BJ (cell line): ENCODE measurements at regions not wholly inside any gene's neighbourhood (a gene's known extent, or its start where the extent isn't known, plus 50 kb on each side); places are given as distances from the start of the nearest gene placed in this dataset.
A peak's percentile ranks its signal among the peaks of the same experiment; 100 is the strongest.

Experiments used
- CTCF ChIA-PET: fragments of 350-600 bp; formaldehyde crosslinking; extraction: SDS; loops from one replicate; lab custom pipeline; 2021; ENCODE audit warnings: antibody characterized with exemption, inconsistent platforms; lab: Yijun Ruan, JAX
- POLR2A ChIA-PET: fragments of 300-600 bp; sonication (Branson Sonifier 250); formaldehyde crosslinking; extraction: SDS; loops from one replicate; lab custom pipeline; 2021; ENCODE audit warnings: antibody characterized with exemption; lab: Charles Lee
- DNase-seq: peaks from one replicate; pipeline ENCODE4 v3.0.0-alpha.2; 2011; ENCODE audit warnings: low read depth
- H3K27me3 ChIP-seq: 2 replicates; pipeline ENCODE4 v1.6.0; 2011; ENCODE audit warnings: low read length; ENCODE audit not compliant: control insufficient read depth, insufficient read depth
- H3K36me3 ChIP-seq: 2 replicates; pipeline ENCODE4 v1.5.1; 2011; ENCODE audit warnings: low read length; ENCODE audit not compliant: control insufficient read depth, insufficient read depth
- H3K4me3 ChIP-seq: 2 replicates; pipeline ENCODE4 v1.5.1; 2011; ENCODE audit warnings: low read depth, mild to moderate bottlenecking, control low read depth, low read length
- CTCF ChIP-seq: IDR thresholded peaks from 2 replicates; pipeline ENCODE4 v1.5.1; 2011; ENCODE audit warnings: low read depth, mild to moderate bottlenecking, control low read depth, inconsistent platforms, low read length, moderate library complexity; ENCODE audit not compliant: insufficient read depth

DNA sequence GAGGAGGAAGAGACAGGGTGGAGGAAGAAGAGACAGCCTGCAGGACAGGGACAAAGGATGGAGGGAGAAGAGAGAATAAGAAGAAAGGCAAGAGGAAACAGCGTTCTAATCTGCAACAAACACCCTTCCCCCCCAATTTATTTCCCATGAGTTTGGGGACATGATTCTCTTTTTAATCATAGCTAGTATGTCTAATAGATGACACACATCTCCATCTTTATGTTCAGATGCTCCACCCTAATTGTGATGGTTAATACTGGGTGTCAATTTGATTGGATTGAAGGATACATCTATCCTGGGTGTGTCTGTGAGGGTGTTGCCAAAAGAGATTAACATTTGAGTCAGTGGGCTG, 200.8 kb downstream of the VCY1B start:
- ChIA-PET POLR2A (no interaction called here), CTCF (no interaction called here)
- H3K27me3 ChIP-seq: no peaks in the 10 kb centered on the region
- no peak for TF ChIP-seq CTCF
- DNase-seq: no peak
- no peaks in the 10 kb centered on the region for H3K36me3 ChIP-seq
- H3K4me3 ChIP-seq: no peak overlapping the region

- ChIA-PET POLR2A (no interaction called here), CTCF (no interaction called here)
- DNase-seq: no peak
- H3K36me3 ChIP-seq: no peaks in the 10 kb centered on the region
- no peak for TF ChIP-seq CTCF
- H3K27me3 ChIP-seq: no peaks in the 10 kb centered on the region
- no peak overlapping the region for H3K4me3 ChIP-seq
Observed at GRCh38 chrY:14277029-14277428, 221.0 kb downstream of the VCY1B start.

DNA sequence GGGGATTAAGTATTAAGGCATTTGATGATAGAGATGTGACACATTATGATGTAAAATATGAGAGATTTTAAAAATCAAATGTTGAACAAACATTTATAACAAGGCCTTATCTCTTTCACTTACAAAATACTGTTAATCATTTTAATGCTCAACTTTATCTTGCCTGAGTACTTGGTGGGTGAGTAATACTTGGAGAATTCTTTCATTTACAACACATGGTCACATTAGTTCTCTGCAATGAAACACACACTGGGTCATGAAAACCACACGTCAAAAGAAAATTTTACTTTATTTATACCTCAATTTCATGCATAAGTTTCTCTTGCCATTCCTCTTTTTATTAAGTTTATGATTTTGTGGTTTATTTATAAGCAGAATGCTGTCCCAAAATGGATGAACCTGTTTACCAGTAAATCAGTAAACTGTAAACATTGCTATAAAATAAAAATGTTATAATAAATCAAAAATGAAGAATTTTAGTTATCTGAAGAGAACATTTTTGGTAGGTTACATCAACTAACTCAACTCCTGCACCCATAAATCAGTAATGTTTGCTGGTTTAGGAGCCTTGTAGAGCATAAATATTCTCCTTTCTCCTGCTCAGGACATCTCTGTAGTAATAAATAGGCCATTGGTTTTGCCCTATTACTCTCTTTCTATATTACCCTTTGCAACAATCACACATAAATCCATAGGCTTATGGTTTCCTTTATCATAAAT, 233.5 kb upstream of the NLGN4Y start:
- POLR2A ChIA-PET: no interaction called here
- CTCF ChIA-PET: no interaction called here
- TF ChIP-seq CTCF: no peak

GRCh38 chrY:14292382-14292781, 231.9 kb upstream of the NLGN4Y start:
- DNase-seq: no peak
- H3K36me3 ChIP-seq: no peaks in the 10 kb centered on the region
- no peaks in the 10 kb centered on the region for H3K27me3 ChIP-seq
- POLR2A ChIA-PET: no interaction called here
- CTCF ChIA-PET: no interaction called here
- no peak for TF ChIP-seq CTCF
- H3K4me3 ChIP-seq: no peak overlapping the region

More for the DNA sequence above, 233.5 kb upstream of the NLGN4Y start:
- no peaks in the 10 kb centered on the region for H3K27me3 ChIP-seq
- H3K36me3 ChIP-seq: no peaks in the 10 kb centered on the region
- DNase-seq: peak; percentile 41
- H3K4me3 ChIP-seq: no peak overlapping the region

DNA sequence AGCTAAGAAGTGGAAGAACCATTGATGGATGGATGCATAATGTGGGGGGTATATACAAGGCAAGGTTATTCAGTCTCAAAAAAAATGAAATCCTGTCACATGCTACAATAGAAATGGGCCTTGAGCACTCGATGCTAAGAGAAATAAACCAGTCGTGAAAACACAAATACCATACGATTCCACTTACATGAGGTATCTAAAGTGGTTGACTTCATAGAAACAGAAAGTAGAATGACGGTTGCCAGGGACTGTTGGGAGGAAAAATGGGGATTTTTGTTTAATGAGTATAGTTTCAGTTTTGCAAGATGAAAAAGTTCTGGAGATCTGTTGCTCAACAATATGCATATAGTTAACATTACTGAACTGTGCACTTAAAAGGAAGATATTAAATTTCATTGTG, 223.6 kb upstream of the NLGN4Y start:
- Histone ChIP-seq H3K27me3 (no peaks in the 10 kb centered on the region), H3K4me3 (no peak overlapping the region), H3K36me3 (no peaks in the 10 kb centered on the region)
- no peak for TF ChIP-seq CTCF
- ChIA-PET POLR2A (no interaction called here), CTCF (no interaction called here)
- DNase-seq: no peak
